ENCODE measurements at regions not wholly inside any gene's neighbourhood (a gene's known extent, or its start where the extent isn't known, plus 50 kb on each side); places are given as distances from the start of the nearest gene placed in this dataset.

DNA sequence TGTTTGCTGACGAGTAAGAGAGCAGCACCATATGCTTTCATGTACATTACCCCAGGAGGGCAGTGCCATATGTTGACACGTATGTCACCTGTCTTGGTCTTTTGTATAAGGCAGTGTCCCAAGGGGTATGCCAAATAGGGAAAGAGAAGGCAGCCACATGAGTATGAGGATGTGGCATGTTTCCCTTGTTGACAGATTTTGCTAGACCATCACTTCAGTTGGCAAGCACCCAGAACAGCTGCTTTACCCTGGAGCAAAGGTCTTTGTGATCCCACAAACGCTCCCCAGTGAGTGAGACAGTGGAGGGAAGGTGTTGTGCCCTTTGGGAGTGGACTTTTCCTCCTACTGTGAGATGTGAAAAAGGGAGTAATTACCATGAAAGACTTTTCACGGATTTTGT is 350.1 kb downstream of the ETV1 start:
- no peaks in the 10 kb centered on the region for H3K4me1 Mint-ChIP-seq (ENCODE audit: low read depth in 2 of 2)
- H3K27ac Mint-ChIP-seq, result no peak overlapping the region
- no peaks in the 10 kb centered on the region for H3K36me3 Mint-ChIP-seq
- ATAC-seq (no peak), DNase-seq (ENCODE audit: low spot score) (no peak)
- no peak overlapping the region for H3K4me3 Mint-ChIP-seq
- H3K9me3 Mint-ChIP-seq, result peaks cover 6% of the 10 kb centered on the region
- no peaks in the 10 kb centered on the region for H3K27me3 Mint-ChIP-seq

DNA sequence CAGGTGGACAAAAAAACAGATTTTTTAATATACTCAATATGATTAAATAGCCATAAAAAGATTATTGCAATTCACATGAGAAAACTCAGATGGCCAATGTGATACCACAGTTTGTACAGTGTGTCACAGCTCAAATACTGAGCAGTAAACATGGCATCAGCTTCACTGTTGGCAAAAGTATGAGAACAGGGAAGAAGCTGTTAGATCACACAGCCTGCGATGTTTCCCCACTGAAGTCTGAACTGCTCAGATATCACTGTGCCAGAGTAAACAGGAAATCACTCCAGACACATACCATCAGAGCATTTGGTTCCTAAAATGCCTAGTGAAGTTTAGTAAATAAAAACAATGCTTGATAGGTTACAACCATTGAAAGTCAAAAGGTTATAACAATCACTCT is 347.8 kb downstream of the ETV1 start:
- Mint-ChIP-seq H3K4me3 (no peak overlapping the region), H3K4me1 (ENCODE audit: low read depth in 2 of 2) (no peaks in the 10 kb centered on the region)

DNA sequence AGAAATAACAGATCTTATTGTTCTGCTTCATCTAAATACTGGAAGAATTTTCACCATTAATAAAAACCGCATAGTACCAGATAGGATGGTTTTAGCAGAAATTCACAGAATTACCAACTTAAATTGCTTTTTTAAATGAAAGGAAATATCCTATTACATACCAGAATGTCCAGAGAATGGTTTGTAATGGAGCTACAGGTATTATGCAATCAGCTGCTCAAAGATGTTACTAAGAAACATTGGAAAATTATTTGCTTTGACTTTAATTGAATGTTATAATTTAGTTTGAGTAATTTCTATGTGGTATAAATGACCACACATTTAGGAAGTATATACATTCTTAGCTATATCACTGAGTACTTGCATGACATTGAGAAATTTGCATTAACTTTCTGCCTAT is 338.3 kb downstream of the ETV1 start:
- Mint-ChIP-seq H3K9me3 (peaks cover 3% of the 10 kb centered on the region), H3K27me3 (no peaks in the 10 kb centered on the region), H3K4me1 (ENCODE audit: low read depth in 2 of 2) (no peaks in the 10 kb centered on the region), H3K27ac (no peak overlapping the region), H3K4me3 (no peak overlapping the region), H3K36me3 (no peaks in the 10 kb centered on the region)
- ATAC-seq (no peak), DNase-seq (ENCODE audit: low spot score) (no peak)

More for the DNA sequence above, 347.8 kb downstream of the ETV1 start:
- Mint-ChIP-seq H3K27me3 (no peaks in the 10 kb centered on the region), H3K27ac (no peak overlapping the region), H3K36me3 (no peaks in the 10 kb centered on the region), H3K9me3 (peaks cover 7% of the 10 kb centered on the region)
- no peak for ATAC-seq
- no peak for DNase-seq (ENCODE audit: low spot score)

DNA sequence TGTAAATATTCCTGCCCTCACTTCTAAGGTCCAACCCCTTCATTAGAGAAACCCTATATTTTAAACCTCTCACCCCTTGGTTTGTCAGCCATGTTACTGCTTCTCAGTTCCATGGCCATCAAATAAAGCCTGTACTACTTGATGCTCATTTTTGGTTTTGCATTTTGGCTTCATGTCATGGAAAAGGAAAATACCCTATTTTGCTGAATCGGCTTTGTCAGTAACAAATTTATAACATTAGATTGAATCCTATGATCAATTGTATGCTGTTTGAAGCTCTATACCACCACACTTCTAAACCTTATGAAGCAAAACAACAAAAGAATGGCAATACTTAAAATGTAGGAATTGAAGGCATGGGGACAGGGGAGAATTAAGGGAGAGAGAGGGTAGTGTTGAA is 333.1 kb downstream of the ETV1 start:
- Mint-ChIP-seq H3K4me1 (ENCODE audit: low read depth in 2 of 2) (no peaks in the 10 kb centered on the region), H3K9me3 (peaks cover 16% of the 10 kb centered on the region), H3K4me3 (no peak overlapping the region), H3K27ac (no peak overlapping the region), H3K36me3 (no peaks in the 10 kb centered on the region), H3K27me3 (no peaks in the 10 kb centered on the region)
- ATAC-seq, result no peak
- no peak for DNase-seq (ENCODE audit: low spot score)

DNA sequence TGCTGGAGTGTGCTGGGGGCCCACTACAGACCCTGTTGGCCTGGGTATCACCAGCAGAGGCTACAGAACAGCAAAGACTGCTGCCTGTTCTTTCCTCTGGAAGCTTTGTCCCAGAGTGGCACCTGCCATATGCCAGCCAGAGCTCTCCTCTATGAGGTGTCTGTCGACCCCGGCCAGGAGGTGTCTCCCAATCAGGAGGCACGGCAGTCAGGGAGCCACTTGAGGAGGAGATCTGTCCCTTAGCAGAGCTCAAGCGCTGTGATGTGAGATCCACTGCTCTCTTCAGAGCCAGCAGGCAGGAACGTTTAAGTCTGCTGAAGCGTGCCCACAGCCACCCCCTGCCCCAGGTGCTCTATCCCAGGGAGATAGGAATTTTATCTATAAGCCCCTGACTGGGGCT is 316.2 kb downstream of the ETV1 start:
- Mint-ChIP-seq H3K9me3 (peaks cover 11% of the 10 kb centered on the region), H3K36me3 (peaks cover 4% of the 10 kb centered on the region), H3K4me1 (ENCODE audit: low read depth in 2 of 2) (no peaks in the 10 kb centered on the region), H3K4me3 (no peak overlapping the region), H3K27me3 (no peaks in the 10 kb centered on the region), H3K27ac (no peak overlapping the region)
- ATAC-seq (no peak), DNase-seq (ENCODE audit: low spot score) (no peak)

DNA sequence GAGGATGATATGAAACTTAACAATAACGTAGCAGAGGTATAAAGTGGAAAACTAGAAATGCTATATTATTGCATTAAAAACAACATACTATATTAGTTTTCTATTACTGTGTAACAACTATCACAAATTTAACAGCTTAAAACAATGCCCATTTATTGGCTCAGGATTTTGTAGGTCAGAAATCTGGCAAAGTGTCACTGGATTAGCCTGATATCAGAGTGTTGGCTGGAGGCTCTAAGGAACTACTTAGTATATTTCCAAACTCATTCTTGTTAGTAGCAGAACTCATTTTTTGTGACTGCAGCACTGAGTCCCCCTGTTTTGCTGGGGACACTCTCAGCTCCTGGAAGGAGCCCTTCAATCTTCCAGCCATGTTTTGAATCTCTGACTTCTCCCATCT is 306.8 kb downstream of the ETV1 start:
- no peaks in the 10 kb centered on the region for H3K36me3 Mint-ChIP-seq
- H3K27ac Mint-ChIP-seq, result no peak overlapping the region
- H3K9me3 Mint-ChIP-seq, result peaks cover 4% of the 10 kb centered on the region
- no peaks in the 10 kb centered on the region for H3K27me3 Mint-ChIP-seq
- no peak overlapping the region for H3K4me3 Mint-ChIP-seq
- no peak for DNase-seq (ENCODE audit: low spot score)
- no peaks in the 10 kb centered on the region for H3K4me1 Mint-ChIP-seq (ENCODE audit: low read depth in 2 of 2)
- no peak for ATAC-seq

DNA sequence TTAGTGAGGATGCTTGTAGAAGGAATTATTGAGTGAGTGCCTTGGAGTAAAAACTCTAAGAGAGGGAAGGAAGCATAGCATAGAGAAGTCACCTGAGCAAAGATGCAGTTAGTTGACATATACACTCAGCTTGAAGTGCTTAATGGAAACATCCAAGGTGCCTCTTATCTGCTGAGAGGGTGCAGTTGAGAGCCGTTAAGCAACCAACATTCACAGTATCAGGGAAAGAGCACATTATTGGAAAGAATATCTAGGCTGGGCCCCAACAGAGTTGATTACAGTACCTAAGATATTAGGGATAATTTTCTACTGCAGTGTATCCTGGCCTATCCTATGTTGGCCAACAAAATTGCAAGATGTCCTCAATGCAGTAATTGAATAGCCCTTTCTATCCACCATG is 302.0 kb downstream of the ETV1 start:
- Mint-ChIP-seq H3K9me3 (peaks cover 4% of the 10 kb centered on the region), H3K4me1 (ENCODE audit: low read depth in 2 of 2) (no peaks in the 10 kb centered on the region), H3K36me3 (no peaks in the 10 kb centered on the region), H3K27ac (no peak overlapping the region), H3K27me3 (no peaks in the 10 kb centered on the region), H3K4me3 (no peak overlapping the region)
- ATAC-seq, result no peak
- no peak for DNase-seq (ENCODE audit: low spot score)

DNA sequence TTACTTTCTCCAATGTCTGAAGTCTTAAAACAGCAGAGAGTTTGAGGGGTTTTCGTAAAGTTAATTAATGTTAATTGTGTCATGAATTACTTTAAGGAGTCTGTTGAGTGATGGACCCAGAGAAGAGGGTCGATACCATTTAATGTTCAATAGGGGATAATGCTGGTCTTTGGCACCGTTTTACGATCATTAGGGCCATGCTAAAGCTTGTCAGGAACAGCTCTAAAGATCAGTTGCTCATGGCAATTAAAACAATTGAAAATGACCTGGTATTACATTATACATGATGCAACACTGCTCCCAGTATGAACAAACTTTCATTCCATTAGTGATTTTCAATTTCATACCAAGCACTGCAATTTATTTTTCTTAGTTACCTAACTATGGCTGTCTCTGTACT is 296.9 kb downstream of the ETV1 start:
- Mint-ChIP-seq H3K27ac (no peak overlapping the region), H3K4me1 (ENCODE audit: low read depth in 2 of 2) (no peaks in the 10 kb centered on the region)
- no peak for DNase-seq (ENCODE audit: low spot score)

DNA sequence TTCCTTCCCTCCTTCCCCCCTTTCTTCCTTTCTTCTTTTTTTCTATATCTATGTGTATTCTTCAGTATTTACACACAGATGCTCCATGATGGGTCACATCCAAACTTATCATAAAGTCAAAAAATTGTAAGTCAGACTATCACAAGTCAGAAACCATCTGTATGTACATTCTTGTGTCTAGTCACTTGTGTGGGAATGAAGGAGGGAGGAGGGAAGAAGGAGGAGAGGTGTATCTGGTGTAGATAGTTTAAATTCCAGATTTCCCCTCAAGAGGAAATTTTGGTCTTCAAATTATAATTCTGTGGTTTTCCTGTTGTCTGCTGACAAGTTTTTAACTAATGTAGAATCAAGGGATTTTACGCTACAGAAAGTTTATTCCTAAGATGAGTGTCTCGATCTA is 287.2 kb downstream of the ETV1 start:
- no peaks in the 10 kb centered on the region for H3K4me1 Mint-ChIP-seq (ENCODE audit: low read depth in 2 of 2)
- H3K36me3 Mint-ChIP-seq, result no peaks in the 10 kb centered on the region
- DNase-seq (ENCODE audit: low spot score) (no peak), ATAC-seq (no peak)
- H3K9me3 Mint-ChIP-seq, result peaks cover 4% of the 10 kb centered on the region
- H3K4me3 Mint-ChIP-seq, result no peak overlapping the region
- H3K27me3 Mint-ChIP-seq, result no peaks in the 10 kb centered on the region
- no peak overlapping the region for H3K27ac Mint-ChIP-seq

More for the DNA sequence above, 296.9 kb downstream of the ETV1 start:
- H3K36me3 Mint-ChIP-seq, result no peaks in the 10 kb centered on the region
- ATAC-seq, result no peak
- no peaks in the 10 kb centered on the region for H3K9me3 Mint-ChIP-seq
- no peaks in the 10 kb centered on the region for H3K27me3 Mint-ChIP-seq
- no peak overlapping the region for H3K4me3 Mint-ChIP-seq

DNA sequence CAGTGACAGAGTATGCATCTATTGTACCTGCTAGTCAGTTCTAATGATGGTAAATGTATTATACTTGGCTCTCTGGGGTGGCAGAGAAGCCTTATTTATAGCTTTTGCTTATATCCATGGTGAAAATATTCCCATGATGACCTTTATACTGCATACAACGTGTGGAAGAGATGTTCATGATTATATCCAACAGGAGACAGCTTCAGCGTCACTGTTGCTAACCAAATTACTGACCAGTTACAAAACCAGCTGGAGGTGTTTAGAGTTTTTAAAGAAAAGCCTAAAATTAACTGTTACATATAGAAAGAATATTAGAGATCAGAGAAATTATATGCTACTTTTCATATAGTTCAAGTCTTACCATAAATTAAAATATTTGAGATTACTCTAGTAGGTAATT is 280.8 kb downstream of the ETV1 start:
- ATAC-seq, result no peak
- H3K27me3 Mint-ChIP-seq, result no peaks in the 10 kb centered on the region
- H3K27ac Mint-ChIP-seq, result no peak overlapping the region
- peaks cover 14% of the 10 kb centered on the region for H3K9me3 Mint-ChIP-seq
- DNase-seq (ENCODE audit: low spot score), result no peak
- H3K4me1 Mint-ChIP-seq (ENCODE audit: low read depth in 2 of 2), result no peaks in the 10 kb centered on the region
- no peak overlapping the region for H3K4me3 Mint-ChIP-seq
- H3K36me3 Mint-ChIP-seq, result no peaks in the 10 kb centered on the region

DNA sequence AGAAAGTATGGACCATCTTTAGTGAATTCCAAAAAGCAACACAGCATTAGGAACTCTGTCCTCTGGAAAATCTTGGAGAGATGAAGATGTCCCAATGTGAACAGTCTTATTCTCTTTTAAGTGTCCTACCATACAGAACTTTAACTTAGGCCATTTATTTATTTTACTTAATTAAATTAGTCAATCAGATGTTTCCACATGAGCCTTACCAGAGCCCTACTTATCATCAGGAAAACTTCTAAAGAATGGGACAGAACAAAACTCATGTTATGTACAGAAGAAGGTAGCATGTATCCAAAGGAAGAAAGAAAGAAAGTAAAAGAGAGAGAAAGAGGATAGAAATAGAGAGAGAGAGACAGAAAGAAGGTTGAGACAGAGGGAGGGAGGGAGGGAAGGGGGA is 276.4 kb downstream of the ETV1 start:
- DNase-seq (ENCODE audit: low spot score), result no peak
- Mint-ChIP-seq H3K9me3 (peaks cover 22% of the 10 kb centered on the region), H3K27me3 (no peaks in the 10 kb centered on the region)

DNA sequence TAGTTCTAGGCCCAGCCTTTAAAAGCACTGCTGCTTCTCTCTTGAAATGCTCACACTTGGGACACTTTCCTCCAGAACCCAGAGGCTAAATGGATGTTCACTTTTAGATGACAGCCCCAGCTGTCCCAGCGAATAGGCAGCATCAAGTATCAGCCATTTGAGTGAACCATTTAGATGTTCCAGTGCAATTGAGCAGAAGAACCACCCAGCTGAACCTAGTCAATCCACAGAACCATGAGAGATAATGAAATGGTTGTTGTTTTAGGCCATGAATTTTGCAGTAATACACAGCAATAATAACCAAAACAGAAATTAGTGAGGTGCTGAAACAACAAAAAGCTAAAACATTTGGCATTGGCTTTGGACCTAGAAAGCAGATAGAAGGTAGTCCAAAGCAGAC is 273.9 kb downstream of the ETV1 start:
- H3K27ac Mint-ChIP-seq, result no peak overlapping the region
- peaks cover 5% of the 10 kb centered on the region for H3K36me3 Mint-ChIP-seq
- no peak overlapping the region for H3K4me3 Mint-ChIP-seq
- peaks cover 24% of the 10 kb centered on the region for H3K9me3 Mint-ChIP-seq
- no peaks in the 10 kb centered on the region for H3K27me3 Mint-ChIP-seq
- ATAC-seq, result no peak
- no peaks in the 10 kb centered on the region for H3K4me1 Mint-ChIP-seq (ENCODE audit: low read depth in 2 of 2)
- no peak for DNase-seq (ENCODE audit: low spot score)

More for the DNA sequence above, 276.4 kb downstream of the ETV1 start:
- H3K36me3 Mint-ChIP-seq, result peaks cover 5% of the 10 kb centered on the region
- ATAC-seq, result no peak
- no peak overlapping the region for H3K4me3 Mint-ChIP-seq
- H3K4me1 Mint-ChIP-seq (ENCODE audit: low read depth in 2 of 2), result no peaks in the 10 kb centered on the region
- H3K27ac Mint-ChIP-seq, result no peak overlapping the region

DNA sequence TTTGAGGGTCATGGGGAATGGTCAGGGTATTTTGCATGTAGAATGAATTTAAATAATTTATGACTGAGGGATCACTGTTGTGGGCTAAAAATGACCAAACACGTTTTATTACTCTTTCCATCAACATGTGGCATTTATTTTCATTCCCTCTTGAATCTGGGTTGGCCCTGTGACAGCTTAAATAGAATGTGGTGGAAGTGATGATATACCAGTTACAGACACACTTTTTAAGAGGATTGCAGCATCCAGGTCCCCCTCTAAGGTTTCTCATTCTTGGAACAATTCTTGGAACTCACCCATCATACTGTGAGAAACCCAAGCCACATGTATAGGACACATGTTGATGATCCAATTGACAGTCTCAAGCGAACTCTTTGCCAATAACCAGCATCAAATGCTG is 272.4 kb downstream of the ETV1 start:
- H3K9me3 Mint-ChIP-seq, result peaks cover 17% of the 10 kb centered on the region
- H3K4me3 Mint-ChIP-seq, result no peak overlapping the region
- H3K27ac Mint-ChIP-seq, result no peak overlapping the region
- H3K36me3 Mint-ChIP-seq, result peaks cover 5% of the 10 kb centered on the region
- no peaks in the 10 kb centered on the region for H3K4me1 Mint-ChIP-seq (ENCODE audit: low read depth in 2 of 2)
- DNase-seq (ENCODE audit: low spot score) (no peak), ATAC-seq (no peak)
- H3K27me3 Mint-ChIP-seq, result no peaks in the 10 kb centered on the region

DNA sequence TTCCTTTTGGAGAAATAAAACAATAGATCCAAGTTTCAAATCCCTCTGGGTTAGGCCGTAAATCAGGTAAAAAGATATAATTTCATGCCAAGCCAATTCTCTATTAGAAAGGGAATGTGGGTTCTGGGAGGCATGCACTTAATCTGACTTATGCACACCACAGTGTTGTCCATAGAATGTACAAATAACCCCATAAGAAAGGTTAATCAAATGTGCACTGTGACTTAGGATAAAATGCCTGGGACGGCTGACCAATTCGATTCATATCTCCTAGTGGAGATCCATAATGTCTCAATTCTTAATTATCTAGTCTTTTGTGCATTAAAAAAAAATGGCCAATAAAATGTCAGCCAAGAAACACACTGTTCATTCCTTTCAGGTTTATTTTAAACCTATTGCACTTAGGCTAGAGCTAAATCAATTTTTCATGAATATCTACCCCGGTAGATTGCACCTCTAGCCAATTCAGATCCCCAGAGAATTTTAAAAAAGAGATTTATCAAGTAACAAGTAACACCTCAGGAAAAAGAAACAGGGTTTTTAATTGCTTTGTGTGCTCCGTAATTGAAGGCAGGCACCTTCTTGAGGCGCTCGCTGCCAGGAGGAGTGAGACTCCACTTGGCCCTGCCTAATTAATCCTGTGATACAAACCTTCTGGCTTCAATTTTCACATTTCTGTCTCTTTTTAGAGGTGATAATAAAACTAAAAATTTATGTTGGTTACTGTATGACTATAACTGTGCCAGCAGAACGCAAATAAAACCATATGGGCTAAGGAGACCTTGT is 265.1 kb downstream of the ETV1 start:
- Mint-ChIP-seq H3K27ac (no peak overlapping the region), H3K27me3 (no peaks in the 10 kb centered on the region), H3K4me3 (no peak overlapping the region), H3K4me1 (ENCODE audit: low read depth in 2 of 2) (no peaks in the 10 kb centered on the region), H3K36me3 (no peaks in the 10 kb centered on the region), H3K9me3 (peaks cover 4% of the 10 kb centered on the region)
- ATAC-seq (no peak), DNase-seq (ENCODE audit: low spot score) (no peak)

DNA sequence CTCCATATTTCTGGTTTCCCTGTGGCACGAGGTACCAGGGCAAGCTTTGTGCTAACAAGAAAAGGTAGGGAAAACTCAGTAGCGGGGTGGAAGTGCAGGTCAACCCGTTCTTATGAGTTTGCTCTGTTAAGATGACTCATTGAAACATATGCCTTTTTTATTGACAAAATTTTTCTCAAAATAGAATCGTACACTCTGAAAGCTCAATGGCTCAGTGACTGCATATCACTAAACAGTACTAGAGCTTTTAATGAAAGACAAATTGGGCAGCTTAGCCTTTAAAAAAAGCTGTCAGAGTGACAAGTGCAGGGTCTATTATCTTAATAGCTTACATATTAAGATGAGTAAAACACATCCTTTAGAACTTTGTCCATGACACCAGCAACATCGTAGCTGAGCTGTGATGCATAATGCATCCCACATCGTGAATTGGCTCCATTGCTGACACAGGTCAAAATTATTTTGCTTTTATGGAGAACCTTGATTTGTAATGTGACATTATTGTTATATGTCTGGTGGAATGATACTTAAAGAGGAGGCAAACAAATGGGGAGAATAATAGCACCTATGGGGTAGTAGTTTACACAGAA is 264.4 kb downstream of the ETV1 start:
- Mint-ChIP-seq H3K27me3 (no peaks in the 10 kb centered on the region), H3K9me3 (peaks cover 4% of the 10 kb centered on the region), H3K27ac (no peak overlapping the region), H3K4me1 (ENCODE audit: low read depth in 2 of 2) (no peaks in the 10 kb centered on the region), H3K4me3 (no peak overlapping the region), H3K36me3 (no peaks in the 10 kb centered on the region)
- DNase-seq (ENCODE audit: low spot score) (no peak), ATAC-seq (no peak)

Measured in natural killer cell treated with Interleukin-12 subunit alpha and Interleukin-12 subunit beta and Interleukin-15 and Interleukin-18, amount 100 ng/mL, for 72 hours (primary cell).